RWPE1 (cell line): ENCODE measurements at regions not wholly inside any gene's neighbourhood (a gene's known extent, or its start where the extent isn't known, plus 50 kb on each side); places are given as distances from the start of the nearest gene placed in this dataset.

ENCODE experiments used
- CTCF ChIA-PET: fragments of 350-600 bp; sonication (Branson Sonifier 250); formaldehyde crosslinking; extraction: SDS; loops from one replicate; lab custom pipeline; 2021; lab: Yijun Ruan, JAX
- POLR2A ChIA-PET: fragments of 400-600 bp; formaldehyde crosslinking; extraction: SDS; loops from one replicate; lab custom pipeline; 2020; ENCODE audit warnings: antibody characterized with exemption; ENCODE audit not compliant: low non-redundant PET; lab: Yijun Ruan, JAX
- DNase-seq: peaks from one replicate; pipeline ENCODE4 v3.0.0; 2012; ENCODE audit warnings: low spot score
- H3K27ac ChIP-seq: fragments of 450-650 bp; 2 replicates; pipeline ENCODE4 v1.5.1; 2017
- TF ChIP-seq, protein P1 (sequence below): fragments of 450-650 bp; conservative IDR thresholded peaks from 2 replicates; pipeline ENCODE4 v1.5.1; 2017; ENCODE audit warnings: low read depth, mild to moderate bottlenecking

DNA sequence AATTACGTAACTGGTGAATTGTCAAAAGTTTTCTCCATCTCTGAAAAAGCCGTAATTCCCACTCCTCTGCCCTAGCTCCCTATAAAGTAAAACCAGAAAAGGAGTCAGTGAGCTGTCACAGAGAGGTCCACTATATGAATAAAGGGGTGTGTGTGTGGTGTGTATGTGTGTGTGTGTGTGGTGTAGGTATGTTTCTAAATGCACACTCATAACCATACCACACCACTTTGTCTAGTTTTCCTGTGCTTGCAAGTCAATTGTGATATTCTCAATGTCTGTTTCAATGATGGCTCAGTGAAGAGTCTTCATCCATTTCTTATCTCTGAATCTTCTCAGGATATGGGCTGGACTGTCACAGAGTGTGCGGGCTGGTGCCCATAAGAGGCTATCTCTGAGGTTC lies 54.8 kb upstream of the CCDC68 start:
- no peak overlapping the region for H3K27ac ChIP-seq
- ChIA-PET CTCF (no interaction called here), POLR2A (no interaction called here)
- TF ChIP-seq, protein P1, sequence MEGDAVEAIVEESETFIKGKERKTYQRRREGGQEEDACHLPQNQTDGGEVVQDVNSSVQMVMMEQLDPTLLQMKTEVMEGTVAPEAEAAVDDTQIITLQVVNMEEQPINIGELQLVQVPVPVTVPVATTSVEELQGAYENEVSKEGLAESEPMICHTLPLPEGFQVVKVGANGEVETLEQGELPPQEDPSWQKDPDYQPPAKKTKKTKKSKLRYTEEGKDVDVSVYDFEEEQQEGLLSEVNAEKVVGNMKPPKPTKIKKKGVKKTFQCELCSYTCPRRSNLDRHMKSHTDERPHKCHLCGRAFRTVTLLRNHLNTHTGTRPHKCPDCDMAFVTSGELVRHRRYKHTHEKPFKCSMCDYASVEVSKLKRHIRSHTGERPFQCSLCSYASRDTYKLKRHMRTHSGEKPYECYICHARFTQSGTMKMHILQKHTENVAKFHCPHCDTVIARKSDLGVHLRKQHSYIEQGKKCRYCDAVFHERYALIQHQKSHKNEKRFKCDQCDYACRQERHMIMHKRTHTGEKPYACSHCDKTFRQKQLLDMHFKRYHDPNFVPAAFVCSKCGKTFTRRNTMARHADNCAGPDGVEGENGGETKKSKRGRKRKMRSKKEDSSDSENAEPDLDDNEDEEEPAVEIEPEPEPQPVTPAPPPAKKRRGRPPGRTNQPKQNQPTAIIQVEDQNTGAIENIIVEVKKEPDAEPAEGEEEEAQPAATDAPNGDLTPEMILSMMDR: no peak
- DNase-seq: no peak

DNA sequence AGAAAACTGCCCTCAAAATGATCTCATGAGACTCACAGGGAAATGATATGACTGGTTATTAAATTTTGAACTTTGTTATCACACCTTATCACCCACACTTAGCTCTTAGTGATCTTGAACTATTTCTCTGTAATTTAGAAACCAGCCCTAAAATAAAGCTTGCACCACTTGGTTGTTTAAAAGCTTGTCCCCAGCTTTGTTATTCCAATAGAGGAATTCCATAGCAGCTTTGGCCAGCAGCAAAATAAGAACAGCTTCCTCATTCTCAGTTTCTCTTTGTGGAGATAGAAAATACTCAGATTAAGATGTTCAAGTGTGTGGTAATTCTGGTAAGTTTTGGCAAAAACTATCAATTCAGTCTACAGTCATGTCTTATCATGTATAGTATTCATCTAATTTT lies 54.4 kb upstream of the CCDC68 start:
- H3K27ac ChIP-seq: no peak overlapping the region
- TF ChIP-seq, protein P1: no peak
- no peak for DNase-seq
- ChIA-PET CTCF (no interaction called here), POLR2A (no interaction called here)

DNA sequence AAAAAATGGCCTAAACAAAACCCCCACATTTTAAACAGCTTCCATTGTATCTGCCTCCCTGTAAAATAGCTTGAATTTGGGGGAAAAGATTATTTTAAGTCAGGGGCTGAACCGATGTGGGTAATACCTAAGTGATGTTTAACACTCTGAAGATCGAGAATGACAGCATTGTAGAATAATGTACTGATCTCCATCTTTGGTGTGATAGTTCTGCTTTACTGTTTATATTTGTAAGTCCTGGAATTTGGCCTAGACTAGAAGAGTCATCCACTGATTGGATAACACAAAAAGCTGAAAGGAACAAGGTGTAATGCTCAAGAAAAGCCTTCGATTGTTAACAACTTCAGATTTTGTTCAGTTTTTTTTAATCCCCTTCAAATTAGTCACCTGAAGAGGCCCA lies 53.8 kb upstream of the CCDC68 start:
- no peak overlapping the region for H3K27ac ChIP-seq
- DNase-seq: no peak
- CTCF ChIA-PET: no interaction called here

DNA sequence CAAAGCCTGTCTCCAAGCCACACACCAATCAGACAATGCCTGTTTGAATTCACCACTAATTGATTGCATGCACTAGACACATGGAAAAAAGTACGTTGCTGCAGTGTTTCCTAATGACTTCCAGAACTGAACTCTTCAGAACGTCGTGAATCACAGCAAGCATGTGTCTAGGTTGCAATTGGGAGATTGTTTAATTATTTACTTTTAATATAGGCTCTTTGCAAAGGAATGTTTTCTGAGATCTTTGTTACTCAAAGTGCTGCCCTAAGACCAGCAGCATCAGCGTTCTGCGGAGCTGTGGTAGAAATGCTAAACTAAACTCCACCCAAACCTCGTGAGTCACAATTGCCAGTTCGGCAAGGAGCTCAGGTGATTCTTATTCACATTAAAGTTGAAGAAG lies 52.7 kb upstream of the CCDC68 start:
- H3K27ac ChIP-seq: no peak overlapping the region
- CTCF ChIA-PET: no interaction called here
- TF ChIP-seq, protein P1: no peak
- no peak for DNase-seq
- POLR2A ChIA-PET: no interaction called here

More for the DNA sequence above, 53.8 kb upstream of the CCDC68 start:
- TF ChIP-seq, protein P1: no peak
- POLR2A ChIA-PET: no interaction called here
